GM20431 (cell line): ENCODE measurements at regions not wholly inside any gene's neighbourhood (a gene's known extent, or its start where the extent isn't known, plus 50 kb on each side); places are given as distances from the start of the nearest gene placed in this dataset.
"Not testable (repeated sequence)": the region's sequence is repeated elsewhere in the genome, so short reads cannot be mapped to it uniquely, and the experiment has no call there.

Source experiments
- in situ Hi-C: fragments of 300-500 bp; cut with MseI, MboI; formaldehyde crosslinking; loops from one replicate; pipeline ENCODE4 v1.15.0; 2020; ENCODE audit warnings: low sequenced_read_pairs; ENCODE audit not compliant: unreplicated experiment

DNA sequence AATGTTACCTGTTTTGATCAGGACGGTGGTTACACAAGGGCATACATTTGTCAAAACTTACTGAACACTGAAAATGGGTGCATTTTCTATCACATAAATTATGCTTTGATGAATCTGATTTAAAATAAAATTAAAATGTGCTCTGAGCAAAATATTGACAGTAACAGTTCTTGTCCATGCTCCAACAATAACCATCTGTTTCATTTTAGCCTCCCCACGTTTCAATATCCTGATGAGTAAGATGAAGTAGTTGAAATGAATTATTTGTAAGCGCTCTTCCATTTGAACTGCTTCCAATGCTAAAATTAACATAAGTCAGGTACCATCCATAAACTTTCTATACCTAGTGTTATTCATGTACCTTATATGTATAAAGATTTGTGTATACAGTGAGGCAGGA, 365.4 kb downstream of the LTN1 start:
- in situ Hi-C loops, result no loop called here

DNA sequence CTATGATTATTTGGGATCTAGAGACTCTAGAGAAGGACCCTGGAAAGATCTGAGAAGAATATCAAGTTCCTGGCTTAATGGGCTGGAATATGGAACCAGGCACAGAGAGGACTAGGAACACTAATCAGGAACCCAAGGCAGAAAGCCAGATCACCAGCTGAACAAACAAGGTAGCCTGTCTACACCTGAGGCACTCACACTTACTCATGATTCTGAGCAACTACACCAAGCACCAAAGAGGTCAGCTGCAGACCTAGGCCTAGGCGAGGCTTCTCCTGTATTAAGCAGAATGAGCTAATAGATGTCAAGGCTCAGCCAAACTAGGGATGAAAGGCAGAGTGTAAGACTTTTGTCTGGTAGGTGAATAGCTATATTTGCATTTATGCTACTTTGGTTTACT, 368.1 kb downstream of the LTN1 start:
- in situ Hi-C loops, result no loop called here

DNA sequence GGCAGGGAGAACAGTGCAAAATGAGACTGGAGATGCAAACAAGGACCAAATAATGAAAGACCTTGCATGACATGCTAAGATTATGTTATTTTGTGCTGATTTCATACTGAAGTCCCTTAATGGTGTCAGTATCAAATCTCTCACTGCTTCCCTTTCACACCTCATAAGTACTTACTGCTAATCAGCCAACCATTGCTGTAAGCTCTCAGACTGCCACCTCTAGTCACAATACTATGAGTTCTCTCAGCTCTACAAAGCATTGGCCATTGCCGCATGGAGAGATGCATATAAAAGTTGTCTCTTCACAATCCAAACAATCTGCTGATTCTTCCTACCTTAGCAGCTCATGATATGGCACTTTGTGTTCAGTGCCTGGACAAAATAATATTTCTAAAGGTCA, 375.4 kb downstream of the LTN1 start:
- in situ Hi-C loops, result no loop called here

DNA sequence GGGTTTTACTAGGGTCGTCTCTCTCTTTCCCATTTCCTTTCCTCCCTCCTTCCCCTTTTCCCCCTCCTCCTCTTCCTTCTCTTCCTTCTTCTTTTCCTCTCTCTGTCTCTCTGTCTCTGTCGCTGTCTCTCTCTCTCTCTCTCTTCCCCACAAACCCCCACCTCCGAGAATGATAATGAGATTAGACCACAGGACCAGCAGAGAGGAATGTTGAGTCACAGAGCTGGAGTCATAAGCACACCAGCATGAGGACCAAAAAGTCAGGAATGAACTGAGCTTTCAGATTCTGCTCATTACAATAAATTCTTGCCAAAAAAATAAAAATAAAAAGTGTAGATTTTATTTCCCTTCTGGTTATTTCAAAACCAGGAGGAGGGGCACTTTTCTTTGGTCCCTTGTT, 377.4 kb downstream of the LTN1 start:
- in situ Hi-C loops, result no loop called here

DNA sequence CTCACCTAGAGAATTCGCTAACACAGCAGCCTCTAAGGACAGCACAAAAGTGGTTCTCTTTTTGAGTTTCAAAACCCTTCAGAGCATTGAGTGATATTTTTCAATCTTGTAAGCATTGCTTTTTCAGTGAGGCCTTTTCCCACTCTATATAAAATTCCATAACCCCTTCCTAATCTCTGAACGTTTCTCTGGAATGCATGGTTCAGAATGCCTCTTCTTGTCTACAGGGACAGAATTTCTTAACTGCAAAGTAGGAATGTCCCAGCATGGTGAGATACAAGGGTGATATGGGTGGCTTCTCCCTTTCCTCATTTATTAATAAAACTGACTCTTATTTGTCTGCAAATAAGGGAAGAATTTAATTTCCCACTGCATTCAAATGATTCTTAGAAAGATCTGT, 377.9 kb downstream of the LTN1 start:
- in situ Hi-C loops, result no loop called here

DNA sequence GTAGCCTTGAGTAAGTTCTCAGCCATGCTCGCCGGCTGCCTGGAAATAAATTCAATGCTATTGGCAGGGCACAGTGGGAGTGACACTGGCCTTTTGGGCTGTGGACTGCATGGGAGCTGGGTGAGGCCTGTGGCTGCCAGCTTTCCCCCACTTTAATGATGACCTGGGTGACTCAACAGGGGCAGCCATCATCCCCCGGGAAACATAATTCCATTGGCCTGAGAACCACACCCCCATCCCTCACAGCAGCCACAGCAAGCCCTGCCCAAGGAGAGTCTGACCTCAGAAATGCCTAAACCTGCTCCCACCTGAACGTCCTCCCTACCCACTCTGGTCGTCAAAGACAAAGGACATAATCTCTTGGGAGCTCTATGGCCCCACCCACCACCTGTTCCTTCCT, 384.0 kb downstream of the LTN1 start:
- in situ Hi-C loops, result no loop called here

DNA sequence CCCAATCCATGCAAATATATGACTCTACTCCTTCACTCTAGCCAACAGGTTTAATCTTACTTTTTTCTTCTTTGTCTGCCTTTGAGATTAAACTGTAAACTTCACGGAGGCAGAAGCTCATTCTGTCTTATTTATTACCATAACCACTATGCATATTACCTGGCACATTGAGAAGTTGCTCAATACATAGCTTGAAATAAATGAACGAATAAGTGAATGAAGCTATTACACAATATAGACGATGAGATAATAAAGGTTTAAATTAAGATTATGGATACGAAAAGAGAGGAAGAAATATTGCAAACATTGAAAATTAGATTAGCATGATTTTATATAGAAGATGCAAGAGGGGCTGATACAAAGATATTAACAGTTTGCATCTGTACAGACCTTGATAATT, 385.1 kb downstream of the LTN1 start:
- in situ Hi-C loops, result no loop called here

DNA sequence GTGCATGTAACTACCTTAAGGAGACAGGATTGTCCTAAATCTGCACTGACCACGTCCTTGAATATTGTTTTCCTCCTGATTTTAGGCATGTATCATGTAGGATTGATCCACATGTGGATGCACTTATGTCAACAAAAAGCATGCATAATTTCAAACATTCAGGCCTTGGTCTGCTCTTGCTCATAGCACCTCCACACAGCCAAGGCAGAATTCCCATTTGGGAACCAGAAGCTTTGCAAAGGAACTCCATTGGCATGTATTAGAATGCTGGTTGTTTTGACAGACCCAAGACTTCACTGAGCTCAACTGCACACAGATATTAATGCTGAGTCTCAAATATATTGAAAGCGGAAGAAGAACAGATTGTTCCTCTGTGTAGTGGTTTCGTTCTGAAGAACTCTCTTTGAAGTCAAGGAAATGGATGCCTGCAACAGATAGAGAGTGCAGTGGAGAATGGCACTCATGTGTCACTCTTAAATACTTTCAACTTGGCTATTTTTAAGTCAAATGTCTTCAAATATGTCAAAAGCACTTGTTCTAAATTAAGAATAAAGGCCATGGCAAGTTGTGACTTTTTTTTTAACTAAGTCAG, 387.6 kb downstream of the LTN1 start:
- in situ Hi-C loops, result no loop called here

DNA sequence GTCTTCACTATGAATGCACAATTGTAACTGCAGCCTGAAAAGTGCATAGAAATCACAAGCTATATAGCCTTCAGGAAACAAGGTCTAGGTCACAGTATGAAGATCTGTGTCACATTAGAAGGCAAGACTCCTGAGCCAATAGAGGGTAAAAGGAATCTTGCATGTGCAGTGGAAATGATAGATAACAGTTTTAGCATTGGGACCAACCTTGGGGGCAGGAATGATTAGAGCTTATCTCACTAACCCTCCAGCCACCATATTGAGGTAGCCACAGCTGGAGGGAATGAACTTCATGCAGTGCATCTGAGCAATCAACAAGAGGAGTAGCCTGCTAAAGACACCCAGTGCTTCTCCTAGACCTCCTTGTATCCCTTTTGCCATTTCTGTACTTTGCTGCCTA, 390.1 kb downstream of the LTN1 start:
- in situ Hi-C loops, result no loop called here

DNA sequence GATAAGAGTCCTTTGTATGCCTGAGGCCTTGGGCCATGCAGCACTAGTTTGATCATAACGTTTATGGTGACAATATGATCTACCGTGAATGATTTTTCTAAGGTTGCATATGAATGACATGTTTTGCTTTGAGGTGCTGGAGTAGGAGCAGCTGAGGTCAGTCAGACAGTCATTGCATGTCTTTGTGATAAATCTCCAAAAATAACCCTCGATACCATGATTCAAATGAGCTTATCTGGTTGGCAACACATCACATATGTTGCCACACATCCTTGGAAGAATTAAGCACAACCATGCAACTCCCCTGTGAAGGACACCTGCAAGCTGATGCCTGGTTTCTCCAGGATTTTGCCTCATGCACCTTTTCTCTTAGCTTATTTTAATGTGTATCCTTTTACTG, 394.5 kb downstream of the LTN1 start:
- in situ Hi-C loops, result no loop called here

DNA sequence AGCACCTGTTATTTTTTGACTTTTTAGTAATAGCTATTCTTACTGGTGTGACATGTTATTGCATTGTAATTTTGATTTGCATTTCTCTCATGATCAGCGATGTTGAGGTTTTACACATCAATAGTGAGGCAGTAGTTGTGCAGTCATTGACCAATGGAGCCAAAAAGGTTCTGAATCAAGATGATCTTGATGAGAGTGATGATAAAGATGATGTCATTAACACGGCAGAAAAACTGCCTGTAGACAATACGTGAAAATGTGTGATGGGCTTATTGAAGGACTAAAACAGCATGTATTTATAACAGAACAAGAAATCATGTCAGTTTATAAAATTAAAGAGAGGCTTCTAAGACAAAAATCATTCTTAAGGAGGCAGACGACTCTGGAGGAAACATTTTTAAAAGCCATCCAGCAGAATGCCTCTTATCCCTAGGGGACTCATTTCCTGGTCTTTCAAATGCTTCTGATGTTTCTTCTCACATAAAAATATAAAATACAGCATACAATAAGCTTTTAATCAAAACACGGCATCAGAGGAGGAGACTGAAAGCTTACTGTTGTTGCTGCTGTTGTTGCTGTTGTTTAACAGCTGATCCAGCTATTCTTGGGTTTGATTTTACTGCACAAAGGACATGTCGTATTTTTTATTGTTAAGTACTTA, 400.3 kb downstream of the LTN1 start:
- in situ Hi-C loops, result no loop called here

DNA sequence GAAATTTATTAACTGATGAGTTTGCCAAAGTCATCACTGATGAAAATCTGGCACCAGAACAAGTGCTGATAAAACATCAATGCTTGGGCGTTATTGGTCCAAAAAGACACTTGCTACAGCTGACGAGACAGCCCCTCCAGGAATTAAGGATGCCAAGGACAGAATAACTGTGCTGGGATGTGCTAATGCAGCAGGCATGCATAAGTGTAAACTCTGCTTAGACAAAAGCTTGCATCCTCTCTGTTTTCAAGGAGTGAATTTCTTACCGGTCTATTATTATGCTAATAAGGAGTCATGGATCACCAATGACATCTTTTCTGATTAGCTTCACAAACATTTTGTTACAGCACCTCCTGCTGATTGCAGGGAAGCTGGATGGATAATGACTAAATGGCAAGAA, 402.0 kb downstream of the LTN1 start:
- in situ Hi-C loops, result no loop called here

DNA sequence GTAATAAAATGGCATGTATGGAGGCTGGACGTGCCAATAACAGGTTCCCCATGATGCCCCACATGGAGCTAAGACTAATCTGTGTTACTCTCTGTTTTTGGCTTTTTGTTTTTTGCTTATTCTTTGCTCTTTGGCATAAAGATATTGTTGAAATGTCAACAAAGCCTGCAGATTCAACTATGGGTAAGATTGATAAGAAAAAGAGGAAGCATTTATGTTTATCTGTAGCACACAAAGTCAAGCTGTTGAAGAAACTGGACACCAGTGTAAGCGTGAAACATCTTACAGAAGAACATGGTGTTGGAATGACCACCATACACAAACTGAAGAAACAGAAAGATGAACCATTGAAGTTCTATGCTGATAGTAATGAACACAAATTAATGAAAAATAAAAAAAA, 402.7 kb downstream of the LTN1 start:
- in situ Hi-C loops, result no loop called here

DNA sequence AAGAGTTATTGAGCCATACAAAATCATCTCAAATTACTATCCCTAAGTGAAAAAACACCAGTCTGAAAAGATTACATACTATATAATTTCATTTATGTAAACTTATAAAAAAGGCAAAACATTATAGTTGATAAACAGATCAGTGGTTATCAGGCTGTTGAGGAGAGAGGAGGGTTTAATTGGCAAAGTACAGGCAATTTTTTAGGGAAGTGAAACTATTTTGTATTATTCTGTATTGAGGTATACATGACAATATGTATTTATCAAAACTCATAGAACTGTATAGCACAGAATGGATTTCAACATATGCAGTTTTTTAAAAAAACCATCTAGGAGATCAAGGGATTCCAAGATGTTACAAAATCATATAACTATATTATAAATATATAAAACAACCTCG, 403.7 kb downstream of the LTN1 start:
- in situ Hi-C loops, result no loop called here

DNA sequence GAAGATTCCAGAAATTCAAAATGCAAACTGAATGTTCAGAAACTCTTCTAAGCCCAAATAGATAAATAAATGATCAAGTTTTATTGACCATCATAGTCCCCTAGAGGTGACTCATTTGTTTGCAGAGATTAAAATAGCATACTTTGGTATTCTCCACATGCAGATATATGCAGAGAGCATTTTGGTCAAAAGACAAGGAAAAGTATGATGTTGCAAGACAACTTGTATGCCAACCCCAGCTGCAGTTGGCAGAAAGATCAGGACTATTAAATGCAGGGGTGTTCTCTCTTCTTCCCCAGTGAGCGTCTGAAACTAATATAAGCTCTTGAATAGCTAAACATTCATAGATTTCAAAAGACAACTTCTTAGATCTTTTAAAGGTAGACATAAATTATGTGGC, 404.9 kb downstream of the LTN1 start:
- in situ Hi-C loops, result no loop called here

DNA sequence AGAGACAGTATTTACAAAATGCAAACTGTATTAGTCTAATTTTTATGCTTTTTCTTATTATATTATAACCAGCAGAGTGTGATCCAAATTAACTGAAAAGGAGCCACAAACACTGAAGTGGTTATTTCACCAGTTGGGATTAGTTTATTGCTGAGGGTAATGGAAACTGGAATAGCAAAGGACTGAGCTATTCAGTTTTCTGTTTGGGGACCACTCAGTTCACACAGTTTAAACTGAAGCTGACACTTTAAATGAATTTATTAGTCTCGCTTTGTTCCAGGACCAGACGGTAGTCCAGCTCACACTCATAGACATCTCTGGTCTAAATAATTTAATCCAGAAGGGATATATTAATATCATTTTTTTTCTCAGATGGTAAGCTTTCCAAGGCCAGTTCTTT, 410.7 kb downstream of the LTN1 start:
- in situ Hi-C loops, result no loop called here

DNA sequence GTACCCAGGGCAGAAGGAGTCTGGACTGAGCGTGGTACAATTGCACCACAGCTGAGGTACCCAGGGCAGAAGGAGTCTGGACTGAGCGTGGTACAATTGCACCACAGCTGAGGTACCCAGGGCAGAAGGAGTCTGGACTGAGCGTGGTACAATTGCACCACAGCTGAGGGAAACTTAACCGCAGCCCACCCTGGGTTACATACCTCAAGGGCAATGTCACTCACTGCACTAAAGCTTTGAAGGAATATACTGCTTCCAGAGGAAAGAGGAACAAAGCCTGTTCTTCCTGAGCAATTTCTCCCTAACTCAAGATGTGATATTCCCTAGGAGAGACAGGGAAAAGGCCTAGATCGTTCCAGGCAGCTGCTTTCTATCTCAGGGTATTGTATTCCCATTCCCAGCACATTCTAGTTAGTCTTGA, 411.4 kb downstream of the LTN1 start:
- in situ Hi-C loops, result not testable (repeated sequence)

DNA sequence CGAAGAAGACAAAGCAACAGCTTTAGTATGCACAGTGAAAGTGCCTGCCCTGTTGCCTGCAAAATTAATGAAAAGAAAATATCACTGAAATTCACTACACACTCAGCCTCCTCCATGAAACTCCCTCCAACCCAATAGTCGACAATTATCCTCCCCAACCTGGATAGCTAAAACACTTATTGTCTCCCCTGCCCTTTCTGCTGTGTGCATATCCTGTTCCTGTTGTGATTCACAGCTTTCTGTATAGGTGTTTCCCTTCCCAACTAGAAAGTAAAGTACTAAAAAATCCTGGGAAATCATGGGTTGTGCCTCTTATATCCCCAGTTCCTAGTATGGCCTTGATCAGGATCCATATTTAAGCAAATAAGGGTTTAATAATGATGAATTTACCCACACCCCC, 412.1 kb downstream of the LTN1 start:
- in situ Hi-C loops, result no loop called here

DNA sequence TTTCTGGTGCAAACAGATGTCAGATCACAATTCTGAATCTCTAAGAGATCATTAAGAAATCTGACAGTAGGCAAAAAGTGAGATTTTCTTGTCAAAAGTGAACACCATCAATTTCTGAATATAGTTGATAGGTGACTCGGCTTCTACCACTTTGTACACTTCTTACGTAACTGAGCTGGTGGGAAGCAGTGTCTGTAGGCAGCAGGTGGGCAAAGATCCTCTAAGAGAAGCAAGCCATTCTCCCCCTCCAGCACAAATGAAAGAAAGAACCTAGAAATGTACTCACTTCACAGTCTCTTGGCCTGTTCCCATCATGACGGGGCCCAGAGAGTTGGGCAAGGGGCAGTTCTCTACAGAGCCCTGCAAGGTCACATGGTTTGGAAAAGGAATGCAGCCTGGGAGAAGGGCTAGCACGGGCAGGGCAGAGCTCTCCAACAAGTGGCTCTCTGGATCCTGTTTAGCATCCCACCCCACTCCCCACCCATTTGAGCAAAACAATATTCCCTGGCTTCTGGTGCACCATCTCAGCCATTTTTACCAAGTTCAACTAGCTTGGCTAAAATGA, 412.6 kb downstream of the LTN1 start:
- in situ Hi-C loops, result no loop called here

DNA sequence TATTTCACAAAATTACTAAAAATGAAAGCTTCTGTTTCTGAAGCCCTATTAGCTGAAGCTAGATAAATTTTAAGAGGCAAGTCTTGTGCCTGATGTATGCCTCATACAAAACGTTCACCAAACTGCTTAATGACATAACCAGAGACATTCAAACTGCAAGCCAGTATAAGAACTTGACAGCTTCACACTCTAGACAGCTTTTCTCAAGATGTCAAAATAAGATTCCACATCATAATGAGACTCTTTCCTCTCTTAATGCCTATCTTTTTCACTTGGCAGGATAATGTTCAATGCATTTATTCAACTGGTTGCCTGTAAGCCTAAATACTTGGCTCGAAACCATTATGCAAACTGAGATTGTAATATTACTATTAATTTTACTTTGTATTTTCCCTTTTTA, 424.0 kb downstream of the LTN1 start:
- in situ Hi-C loops, result no loop called here

DNA sequence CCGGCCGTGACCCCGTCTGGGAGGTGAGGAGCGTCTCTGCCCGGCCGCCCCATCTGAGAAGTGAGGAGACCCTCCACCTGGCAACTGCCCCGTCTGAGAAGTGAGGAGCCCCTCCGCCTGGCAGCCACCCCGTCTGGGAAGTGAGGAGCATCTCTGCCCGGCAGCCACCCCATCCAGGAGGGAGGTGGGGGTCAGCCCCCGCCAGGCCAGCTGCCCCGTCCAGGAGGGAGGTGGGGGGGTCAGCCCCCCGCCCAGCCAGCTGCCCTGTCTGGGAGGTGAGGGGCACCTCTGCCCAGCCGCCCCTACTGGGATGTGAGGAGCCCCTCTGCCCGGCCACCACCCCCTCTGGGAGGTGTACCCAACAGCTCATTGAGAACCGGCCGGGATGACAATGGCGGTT, 428.7 kb downstream of the LTN1 start:
- in situ Hi-C loops, result not testable (repeated sequence)

DNA sequence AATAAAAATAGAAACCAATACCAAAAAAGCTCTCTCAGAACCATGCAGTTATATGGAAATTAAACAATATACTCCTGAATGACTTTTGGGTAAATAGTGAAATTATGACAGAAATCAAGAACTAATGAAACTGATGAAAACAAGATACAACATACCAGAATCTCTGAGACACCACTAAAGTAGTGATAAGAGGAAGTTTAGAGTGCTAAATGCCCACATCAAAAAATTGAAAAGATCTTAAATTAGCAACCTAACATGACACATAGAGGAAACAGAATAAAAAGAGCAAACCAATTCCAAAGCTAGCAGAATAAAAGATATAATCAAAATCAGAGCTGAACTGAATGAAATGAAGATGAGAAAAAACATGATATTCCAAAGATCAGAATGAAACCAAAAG, 430.9 kb downstream of the LTN1 start:
- in situ Hi-C loops, result no loop called here
